B cell (primary cell): ENCODE measurements at regions not wholly inside any gene's neighbourhood (a gene's known extent, or its start where the extent isn't known, plus 50 kb on each side); places are given as distances from the start of the nearest gene placed in this dataset.

Source experiments
- ATAC-seq: fragments of 200-7000 bp; cut with Tn5 transposase; one replicate; pipeline ENCODE4 v1.10.0; 2021; ENCODE audit warnings: low read depth, mild to moderate bottlenecking, moderate number of reproducible peaks, moderate library complexity
- CTCF ChIA-PET: fragments of 350-600 bp; sonication (Branson Sonifier 250); formaldehyde crosslinking; loops from one replicate; lab custom pipeline; 2021; ENCODE audit warnings: antibody characterized with exemption, inconsistent platforms; lab: Charles Lee
- POLR2A ChIA-PET: fragments of 350-600 bp; sonication (Branson Sonifier 250); formaldehyde crosslinking; loops from one replicate; lab custom pipeline; 2021; ENCODE audit warnings: antibody characterized with exemption; lab: Charles Lee
- DNase-seq: peaks from one replicate; pipeline ENCODE4 v3.0.0; 2013
- H2AFZ ChIP-seq: 2 replicates; pipeline ENCODE4 v1.6.1; 2012; ENCODE audit warnings: mild to moderate bottlenecking, low read depth, low read length; ENCODE audit not compliant: insufficient read depth, poor library complexity, severe bottlenecking
- H3K27ac ChIP-seq, 2 donors: 1 replicate in 1 of 2; 2 replicates in 1 of 2; pipeline ENCODE4 v1.5.1; 2012 to 2013; ENCODE audit warnings: low read length in 2 of 2, mild to moderate bottlenecking in 2 of 2, moderate library complexity in 1 of 2
- H3K27me3 ChIP-seq, 4 experiments: fragments of 200-600 bp in 1 of 4; sonication (generic) in 1 of 4; replicated peaks in 1 of 4; 1 replicate in 2 of 4; 2 replicates in 2 of 4; pipeline versions ENCODE4 v1.6.1 to v1.7.0; 2013 to 2016; ENCODE audit warnings: low read length in 3 of 4, mild to moderate bottlenecking in 2 of 4, mixed read lengths in 1 of 4, moderate library complexity in 1 of 4; ENCODE audit not compliant: insufficient read depth in 4 of 4, control insufficient read depth in 3 of 4; ENCODE audit errors: control extremely low read depth in 1 of 4
- H3K36me3 ChIP-seq, 2 experiments: replicated peaks in 1 of 2; 1 replicate in 1 of 2; 2 replicates in 1 of 2; pipeline versions ENCODE4 v1.6.1 to v1.7.1; 2013; ENCODE audit warnings: low read length in 1 of 2; ENCODE audit not compliant: insufficient read depth in 2 of 2, control insufficient read depth in 1 of 2; ENCODE audit errors: control extremely low read depth in 1 of 2, extremely low read depth in 1 of 2
- H3K4me1 ChIP-seq, 2 donors: fragments of 200-600 bp in 1 of 2; sonication (generic) in 1 of 2; 1 replicate in 1 of 2; 2 replicates in 1 of 2; pipeline versions ENCODE4 v1.5.1 to v1.6.1; 2013 to 2017; ENCODE audit warnings: low read length in 2 of 2; ENCODE audit not compliant: control insufficient read depth in 2 of 2, insufficient read depth in 2 of 2
- H3K4me2 ChIP-seq: replicated peaks from 2 replicates; pipeline ENCODE3; 2012; ENCODE audit warnings: mild to moderate bottlenecking, low read depth, low read length; ENCODE audit not compliant: poor library complexity, severe bottlenecking
- H3K4me3 ChIP-seq, 5 experiments: fragments of 200-600 bp in 1 of 5; sonication (generic) in 1 of 5; 1 replicate in 3 of 5; 2 replicates in 2 of 5; pipeline versions ENCODE4 v1.5.1 to v1.7.0; 2011 to 2016; ENCODE audit warnings: low read length in 4 of 5, mild to moderate bottlenecking in 4 of 5, low read depth in 2 of 5, control low read depth in 1 of 5, moderate library complexity in 1 of 5; ENCODE audit not compliant: insufficient read depth in 1 of 5; ENCODE audit errors: control extremely low read depth in 1 of 5, extremely low read depth in 1 of 5
- H3K79me2 ChIP-seq: fragments of 200-600 bp; sonication (generic); one replicate; pipeline ENCODE4 v1.6.0; 2016; ENCODE audit warnings: low read length; ENCODE audit not compliant: control insufficient read depth, insufficient read depth
- H3K9ac ChIP-seq: fragments of 200-600 bp; sonication (generic); 2 replicates; pipeline ENCODE4 v1.6.1; 2017; ENCODE audit warnings: mild to moderate bottlenecking, low read length, moderate library complexity
- H3K9me3 ChIP-seq, 3 donors: one replicate each; pipeline versions ENCODE4 v1.6.1 to v1.7.1; 2013; ENCODE audit warnings: low read length in 2 of 3; ENCODE audit not compliant: control insufficient read depth in 2 of 3, insufficient read depth in 1 of 3; ENCODE audit errors: control extremely low read depth in 1 of 3
- H4K20me1 ChIP-seq: 2 replicates; pipeline ENCODE4 v1.6.0; 2012; ENCODE audit warnings: mild to moderate bottlenecking, low read length; ENCODE audit not compliant: insufficient read depth, control insufficient read depth, poor library complexity, severe bottlenecking
- H3K27ac Mint-ChIP-seq: one replicate; pipeline ENCODE4 v1.8.0; 2021; ENCODE audit warnings: mixed read lengths
- H3K27me3 Mint-ChIP-seq: one replicate; pipeline ENCODE4 v1.8.0; 2021; ENCODE audit warnings: mixed read lengths
- H3K4me1 Mint-ChIP-seq: one replicate; pipeline ENCODE4 v1.8.0; 2021; ENCODE audit warnings: mixed read lengths
- H3K4me3 Mint-ChIP-seq: one replicate; pipeline ENCODE4 v1.8.0; 2021; ENCODE audit warnings: mixed read lengths
- H3K9me3 Mint-ChIP-seq: one replicate; pipeline ENCODE4 v1.8.0; 2022; ENCODE audit warnings: mixed read lengths; ENCODE audit not compliant: insufficient read depth
- EZH2 ChIP-seq: IDR thresholded peaks from 2 replicates; pipeline ENCODE4 v1.6.1; 2012; ENCODE audit warnings: borderline replicate concordance, low read depth, mild to moderate bottlenecking, moderate library complexity, low read length; ENCODE audit not compliant: insufficient read depth, poor library complexity, severe bottlenecking
- WGBS: methylation state at CpG from one replicate; pipeline ENCODE4 v1.1.5; 2013; ENCODE audit warnings: missing lambda C conversion rate; ENCODE audit not compliant: insufficient coverage; 5-methylcytosine and 5-hydroxymethylcytosine counted together
- intact Hi-C: fragments of 100-400 bp; cut with micrococcal nuclease; formaldehyde crosslinking; loops from one replicate; pipeline ENCODE4 v1.10.0; 2022
- TF ChIP-seq, protein P1 (sequence below): fragments of 200-600 bp; IDR thresholded peaks from one replicate; pipeline ENCODE4 v1.8.0; 2022; ENCODE audit warnings: antibody characterized with exemption, mild to moderate bottlenecking

DNA sequence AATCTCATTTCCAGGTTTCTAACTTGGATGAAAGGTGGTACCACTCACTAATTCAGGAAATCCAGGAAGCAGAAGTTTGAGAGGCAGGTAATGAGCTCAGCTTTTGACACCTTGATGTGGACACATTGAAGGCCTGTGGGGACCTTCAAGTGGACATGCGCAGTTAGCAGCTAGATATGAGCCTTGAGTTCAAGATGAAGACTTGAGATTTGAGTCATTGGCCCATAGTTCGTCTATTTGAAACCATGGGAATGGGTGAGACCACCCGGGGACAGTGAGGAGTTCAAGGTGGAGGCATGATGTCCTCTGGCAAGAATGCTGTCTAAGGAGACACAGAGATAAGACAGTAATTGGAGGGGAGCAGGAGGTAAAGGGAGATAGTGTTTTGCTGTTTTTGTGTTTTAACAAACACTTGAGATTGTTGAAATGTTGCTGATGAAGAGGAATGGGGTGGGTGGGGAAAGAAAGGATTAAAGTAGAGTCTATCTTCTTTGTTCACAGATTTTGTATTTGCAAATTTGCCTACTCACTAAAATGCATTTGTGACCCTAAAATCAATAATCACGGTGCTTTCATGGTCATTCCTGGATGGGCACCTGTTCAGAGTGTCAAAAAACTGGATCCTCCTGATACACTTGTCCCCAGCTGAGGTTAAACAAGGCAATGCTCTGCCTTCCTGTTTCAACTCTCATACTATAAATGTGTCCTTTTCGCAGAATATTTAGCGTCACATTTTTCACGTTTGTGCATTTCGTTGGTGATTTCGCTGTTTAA, 69.5 kb upstream of the PLXNC1 start:
- Histone ChIP-seq H3K4me1 (no peaks in the 10 kb centered on the region), H3K79me2 (no peaks in the 10 kb centered on the region), H2AFZ (no peak overlapping the region), H3K9ac (no peak overlapping the region), H3K27me3 (peaks cover 0 to 7% (median 2%) of the 10 kb centered on the region in 4 experiments), H4K20me1 (no peaks in the 10 kb centered on the region), H3K36me3 (no peaks in the 10 kb centered on the region), H3K9me3 (peaks cover 0 to 5% (median 0%) of the 10 kb centered on the region in 3 donors), H3K4me2 (no peak overlapping the region), H3K4me3 (no peak overlapping the region), H3K27ac (no peak overlapping the region)
- Mint-ChIP-seq H3K4me3 (no peak overlapping the region), H3K9me3 (peaks cover 5% of the 10 kb centered on the region), H3K4me1 (no peaks in the 10 kb centered on the region), H3K27me3 (peaks cover 58% of the 10 kb centered on the region), H3K27ac (no peak overlapping the region)
- TF ChIP-seq, protein P1, sequence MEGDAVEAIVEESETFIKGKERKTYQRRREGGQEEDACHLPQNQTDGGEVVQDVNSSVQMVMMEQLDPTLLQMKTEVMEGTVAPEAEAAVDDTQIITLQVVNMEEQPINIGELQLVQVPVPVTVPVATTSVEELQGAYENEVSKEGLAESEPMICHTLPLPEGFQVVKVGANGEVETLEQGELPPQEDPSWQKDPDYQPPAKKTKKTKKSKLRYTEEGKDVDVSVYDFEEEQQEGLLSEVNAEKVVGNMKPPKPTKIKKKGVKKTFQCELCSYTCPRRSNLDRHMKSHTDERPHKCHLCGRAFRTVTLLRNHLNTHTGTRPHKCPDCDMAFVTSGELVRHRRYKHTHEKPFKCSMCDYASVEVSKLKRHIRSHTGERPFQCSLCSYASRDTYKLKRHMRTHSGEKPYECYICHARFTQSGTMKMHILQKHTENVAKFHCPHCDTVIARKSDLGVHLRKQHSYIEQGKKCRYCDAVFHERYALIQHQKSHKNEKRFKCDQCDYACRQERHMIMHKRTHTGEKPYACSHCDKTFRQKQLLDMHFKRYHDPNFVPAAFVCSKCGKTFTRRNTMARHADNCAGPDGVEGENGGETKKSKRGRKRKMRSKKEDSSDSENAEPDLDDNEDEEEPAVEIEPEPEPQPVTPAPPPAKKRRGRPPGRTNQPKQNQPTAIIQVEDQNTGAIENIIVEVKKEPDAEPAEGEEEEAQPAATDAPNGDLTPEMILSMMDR = no peak
- TF ChIP-seq EZH2 = no peak
- CTCF ChIA-PET = interaction anchor here (5.1 kb wide), 1 partner anchor 23 kb away, joined by 36 read pairs; no protein-coding TSS in a partner anchor
- intact Hi-C loops = no loop called here
- POLR2A ChIA-PET = no interaction called here
- DNase-seq (no peak), ATAC-seq (no peak)
- WGBS = 95% methylated on average over 9 of the region's 9 CpGs

DNA sequence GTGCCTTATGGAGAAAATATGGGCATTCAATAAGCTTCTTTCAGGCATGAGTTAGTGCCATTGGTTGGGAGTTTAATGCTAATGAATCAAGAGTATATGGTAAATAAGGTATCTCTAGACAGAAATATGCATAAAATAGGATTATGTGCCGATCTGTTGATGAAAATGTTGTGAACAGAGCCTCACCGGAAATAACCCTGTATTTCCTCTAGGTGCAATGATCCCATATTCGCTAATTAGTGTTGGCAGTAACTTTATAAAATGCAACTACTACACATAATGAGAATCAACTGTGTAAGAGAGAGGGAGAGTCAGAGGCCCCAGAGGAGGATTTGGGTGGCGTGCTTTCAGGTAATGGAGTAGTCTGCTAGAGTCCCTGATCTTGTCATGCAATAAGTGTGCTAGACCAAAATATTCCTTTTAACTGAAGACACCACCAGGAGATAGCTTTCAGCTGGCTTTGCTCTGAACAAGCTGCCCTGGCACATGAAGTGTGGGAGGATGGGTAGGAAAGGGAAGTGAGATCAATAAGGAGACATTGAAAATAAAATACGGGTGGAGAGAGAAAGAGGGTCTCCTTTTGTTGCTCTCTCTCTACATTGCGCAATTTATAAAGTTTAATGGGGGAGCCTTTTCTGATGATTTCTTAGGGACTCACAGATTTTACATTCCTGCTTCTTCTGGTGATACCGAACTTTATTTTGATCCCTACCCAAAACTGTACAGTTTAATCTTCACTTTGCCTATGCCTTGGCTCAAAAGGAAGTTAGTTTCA, 68.6 kb upstream of the PLXNC1 start:
- H3K9ac ChIP-seq = no peak overlapping the region
- no peaks in the 10 kb centered on the region for H4K20me1 ChIP-seq
- DNase-seq (no peak), ATAC-seq (no peak)
- no peaks in the 10 kb centered on the region for H3K4me1 ChIP-seq
- no peaks in the 10 kb centered on the region for H3K36me3 ChIP-seq
- no peaks in the 10 kb centered on the region for H3K79me2 ChIP-seq
- no peaks in the 10 kb centered on the region for H3K4me1 Mint-ChIP-seq
- H3K9me3 Mint-ChIP-seq = peaks cover 5% of the 10 kb centered on the region
- ChIA-PET POLR2A (no interaction called here), CTCF (interaction anchor here (5.1 kb wide), 1 partner anchor 22 kb away, joined by 36 read pairs; no protein-coding TSS in a partner anchor)
- H3K27ac ChIP-seq = no peak overlapping the region
- no peak overlapping the region for H3K4me3 ChIP-seq
- H2AFZ ChIP-seq = no peak overlapping the region
- H3K27me3 Mint-ChIP-seq = peaks cover 55% of the 10 kb centered on the region
- H3K27ac Mint-ChIP-seq = no peak overlapping the region
- intact Hi-C loops = no loop called here
- no CpG with 5 or more reads among the region's 7 CpGs for WGBS
- H3K4me2 ChIP-seq = no peak overlapping the region
- TF ChIP-seq, protein P1 = no peak
- TF ChIP-seq EZH2 = no peak
- peaks cover 0 to 7% (median 2%) of the 10 kb centered on the region in 4 experiments for H3K27me3 ChIP-seq
- H3K4me3 Mint-ChIP-seq = no peak overlapping the region
- peaks cover 0 to 5% (median 0%) of the 10 kb centered on the region in 3 donors for H3K9me3 ChIP-seq
